SK-N-SH (cell line): ENCODE measurements at regions not wholly inside any gene's neighbourhood (a gene's known extent, or its start where the extent isn't known, plus 50 kb on each side); places are given as distances from the start of the nearest gene placed in this dataset.

Experiments used
- CHD2 ChIP-seq: fragments of 150-350 bp; IDR thresholded peaks from 2 replicates; pipeline ENCODE4 v1.6.1; 2018; ENCODE audit warnings: low read length; ENCODE audit not compliant: partially characterized antibody
- GATA2 ChIP-seq: sonication (generic); formaldehyde crosslinking; IDR thresholded peaks from 2 replicates; pipeline ENCODE4 v1.5.0; 2020; ENCODE audit warnings: mild to moderate bottlenecking, missing genetic modification reagents
- SMC3 ChIP-seq: IDR thresholded peaks from 2 replicates; pipeline ENCODE4 v1.6.1; 2012; ENCODE audit warnings: low read depth, low read length, improper control_type of control experiment
- TAF1 ChIP-seq: IDR thresholded peaks from 2 replicates; pipeline ENCODE4 v1.6.1; 2012; ENCODE audit warnings: low read depth, mild to moderate bottlenecking, low read length, moderate library complexity, borderline replicate concordance
- TF ChIP-seq, protein P1 (sequence below): fragments of 200-600 bp; sonication (generic); IDR thresholded peaks from 2 replicates; pipeline ENCODE4 v1.6.1; 2017; ENCODE audit warnings: antibody characterized with exemption, mild to moderate bottlenecking, moderate library complexity

DNA sequence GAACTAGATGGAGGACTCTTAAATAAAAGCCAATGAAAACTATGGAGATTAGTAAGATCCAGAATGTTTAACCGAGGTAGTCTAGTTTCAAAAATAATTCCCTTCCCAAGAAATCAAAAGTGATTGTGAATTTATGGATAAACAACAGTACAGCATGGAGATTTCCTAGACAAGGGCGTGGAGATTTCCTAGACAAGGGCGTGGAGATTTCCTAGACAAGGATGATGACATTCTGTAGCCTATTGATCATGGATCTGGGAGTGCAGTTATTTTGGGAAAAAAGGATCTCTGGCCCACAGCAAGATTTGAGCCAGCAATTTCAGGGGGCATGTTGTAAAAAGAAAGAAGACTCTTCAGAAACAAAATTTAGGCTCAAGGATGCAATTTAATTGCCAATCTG is 175.3 kb downstream of the RAP2B start:
- TF ChIP-seq, protein P1, sequence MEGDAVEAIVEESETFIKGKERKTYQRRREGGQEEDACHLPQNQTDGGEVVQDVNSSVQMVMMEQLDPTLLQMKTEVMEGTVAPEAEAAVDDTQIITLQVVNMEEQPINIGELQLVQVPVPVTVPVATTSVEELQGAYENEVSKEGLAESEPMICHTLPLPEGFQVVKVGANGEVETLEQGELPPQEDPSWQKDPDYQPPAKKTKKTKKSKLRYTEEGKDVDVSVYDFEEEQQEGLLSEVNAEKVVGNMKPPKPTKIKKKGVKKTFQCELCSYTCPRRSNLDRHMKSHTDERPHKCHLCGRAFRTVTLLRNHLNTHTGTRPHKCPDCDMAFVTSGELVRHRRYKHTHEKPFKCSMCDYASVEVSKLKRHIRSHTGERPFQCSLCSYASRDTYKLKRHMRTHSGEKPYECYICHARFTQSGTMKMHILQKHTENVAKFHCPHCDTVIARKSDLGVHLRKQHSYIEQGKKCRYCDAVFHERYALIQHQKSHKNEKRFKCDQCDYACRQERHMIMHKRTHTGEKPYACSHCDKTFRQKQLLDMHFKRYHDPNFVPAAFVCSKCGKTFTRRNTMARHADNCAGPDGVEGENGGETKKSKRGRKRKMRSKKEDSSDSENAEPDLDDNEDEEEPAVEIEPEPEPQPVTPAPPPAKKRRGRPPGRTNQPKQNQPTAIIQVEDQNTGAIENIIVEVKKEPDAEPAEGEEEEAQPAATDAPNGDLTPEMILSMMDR, result no peak
- no peak for TF ChIP-seq TAF1
- TF ChIP-seq CHD2, result no peak
- no peak for TF ChIP-seq GATA2 (CRISPR knock-in tag)
- no peak for TF ChIP-seq SMC3
